PC-3 (cell line): ENCODE measurements at regions not wholly inside any gene's neighbourhood (a gene's known extent, or its start where the extent isn't known, plus 50 kb on each side); places are given as distances from the start of the nearest gene placed in this dataset.

Experiments used
- ATAC-seq: fragments of 200-7000 bp; cut with Tn5 transposase; 2 replicates; pipeline ENCODE4 v1.9.1; 2020; ENCODE audit warnings: mild to moderate bottlenecking, moderate library complexity
- BruUV-seq: library from RNA; stranded (reverse); fragments of 400-500 nt; replicated peaks from 2 replicates; lab custom pipeline; 2021; lab: Mats Ljungman, UMichigan
- CTCF ChIA-PET: fragments of 300-600 bp; sonication (Branson Sonifier 250); formaldehyde crosslinking; loops from one replicate; lab custom pipeline; 2022; ENCODE audit warnings: antibody characterized with exemption; lab: Charles Lee
- POLR2A ChIA-PET: fragments of 300-600 bp; sonication (Branson Sonifier 250); formaldehyde crosslinking; loops from one replicate; lab custom pipeline; 2022; ENCODE audit warnings: antibody characterized with exemption; ENCODE audit not compliant: unreplicated experiment; lab: Charles Lee
- DNase-seq: peaks from one replicate; pipeline ENCODE4 v3.0.0-alpha.2; 2015
- H2AFZ ChIP-seq: fragments of 300-600 bp; sonication (generic); 2 replicates; pipeline ENCODE4 v1.6.0; 2016; ENCODE audit warnings: antibody characterized with exemption, low read length
- H3F3A ChIP-seq: fragments of 300-600 bp; sonication (generic); one replicate; pipeline ENCODE4 v1.6.0; 2017; ENCODE audit warnings: antibody characterized with exemption, low read length, control low read depth, mild to moderate bottlenecking; ENCODE audit not compliant: unreplicated experiment
- H3K27ac ChIP-seq: fragments of 300-600 bp; sonication (generic); 2 replicates; pipeline ENCODE4 v1.5.1; 2016; ENCODE audit warnings: mild to moderate bottlenecking, low read length
- H3K27me3 ChIP-seq: fragments of 300-600 bp; sonication (generic); 2 replicates; pipeline ENCODE4 v1.6.1; 2016; ENCODE audit warnings: low read length, mixed read lengths
- H3K36me3 ChIP-seq: fragments of 300-600 bp; sonication (generic); 2 replicates; pipeline ENCODE4 v1.6.1; 2016; ENCODE audit warnings: low read depth, mixed run types, low read length, mixed read lengths
- H3K4me1 ChIP-seq: fragments of 300-600 bp; sonication (generic); 2 replicates; pipeline ENCODE4 v1.5.1; 2016; ENCODE audit warnings: low read length; ENCODE audit not compliant: insufficient read depth
- H3K4me2 ChIP-seq: fragments of 300-600 bp; sonication (generic); 2 replicates; pipeline ENCODE4 v1.6.0; 2016; ENCODE audit warnings: low read length
- H3K4me3 ChIP-seq: fragments of 300-600 bp; sonication (generic); 2 replicates; pipeline ENCODE4 v1.5.1; 2016; ENCODE audit warnings: mild to moderate bottlenecking, low read length, mixed read lengths
- H3K79me2 ChIP-seq: fragments of 300-600 bp; sonication (generic); 2 replicates; pipeline ENCODE4 v1.6.1; 2017; ENCODE audit warnings: low read length, mixed read lengths
- H3K9ac ChIP-seq: fragments of 300-600 bp; sonication (generic); 2 replicates; pipeline ENCODE4 v1.6.0; 2016; ENCODE audit warnings: mild to moderate bottlenecking, low read length
- H3K9me2 ChIP-seq: fragments of 300-600 bp; sonication (generic); replicated peaks from 2 replicates; pipeline ENCODE4 v1.6.1; 2016; ENCODE audit warnings: mixed run types, low read length, mixed read lengths
- H3K9me3 ChIP-seq: fragments of 300-600 bp; sonication (generic); 2 replicates; pipeline ENCODE4 v1.6.1; 2016; ENCODE audit warnings: low read length, mixed read lengths
- H4K20me1 ChIP-seq: fragments of 300-600 bp; sonication (generic); 2 replicates; pipeline ENCODE4 v1.6.1; 2016; ENCODE audit warnings: low read length, mixed read lengths
- CTCF ChIP-seq: fragments of 300-600 bp; sonication (generic); conservative IDR thresholded peaks from 2 replicates; pipeline ENCODE4 v1.5.1; 2017; ENCODE audit warnings: antibody characterized with exemption, low read depth, mild to moderate bottlenecking, low read length
- EZH2 ChIP-seq: fragments of 300-600 bp; sonication (generic); IDR thresholded peaks from one replicate; pipeline ENCODE4 v1.6.1; 2017; ENCODE audit warnings: antibody characterized with exemption, mild to moderate bottlenecking, low read length; ENCODE audit not compliant: unreplicated experiment
- EZH2phosphoT487 ChIP-seq: fragments of 300-600 bp; sonication (generic); IDR thresholded peaks from 2 replicates; pipeline ENCODE4 v1.6.1; 2018; ENCODE audit warnings: mild to moderate bottlenecking, antibody characterized with exemption, low read length, borderline replicate concordance
- intact Hi-C: fragments of 100-400 bp; cut with micrococcal nuclease; formaldehyde crosslinking; loops from 2 replicates; pipeline ENCODE4 v1.9.0; 2023

- Histone ChIP-seq H2AFZ (no peak overlapping the region), H3K9me2 (no peaks in the 10 kb centered on the region), H4K20me1 (no peaks in the 10 kb centered on the region), H3K4me1 (peaks cover 2% of the 10 kb centered on the region), H3K9me3 (no peaks in the 10 kb centered on the region), H3K4me2 (no peak overlapping the region), H3K36me3 (no peaks in the 10 kb centered on the region), H3K27me3 (no peaks in the 10 kb centered on the region), H3K4me3 (no peak overlapping the region), H3F3A (no peaks in the 10 kb centered on the region), H3K9ac (no peak overlapping the region), H3K27ac (no peak overlapping the region), H3K79me2 (no peaks in the 10 kb centered on the region)
- intact Hi-C loops: no loop called here
- ChIA-PET POLR2A (no interaction called here), CTCF (no interaction called here)
- DNase-seq (no peak), ATAC-seq (no peak)
- TF ChIP-seq CTCF: no peak
- no peak for TF ChIP-seq EZH2
- no peak for TF ChIP-seq EZH2phosphoT487
- no TSS peak for BruUV-seq
Observed at GRCh38 chr1:108028841-108029388, 63.9 kb upstream of the VAV3 start.

- ATAC-seq: no peak
- no peaks in the 10 kb centered on the region for H3K9me3 ChIP-seq
- no peak overlapping the region for H3K9ac ChIP-seq
- no peaks in the 10 kb centered on the region for H3K4me1 ChIP-seq
- CTCF ChIA-PET: no interaction called here
- no peaks in the 10 kb centered on the region for H3K79me2 ChIP-seq
- TF ChIP-seq EZH2phosphoT487 (no peak), CTCF (no peak), EZH2 (no peak)
- no peaks in the 10 kb centered on the region for H3F3A ChIP-seq
- no peak overlapping the region for H2AFZ ChIP-seq
- H4K20me1 ChIP-seq: no peaks in the 10 kb centered on the region
- H3K4me3 ChIP-seq: no peak overlapping the region
- no peaks in the 10 kb centered on the region for H3K9me2 ChIP-seq
- no peak overlapping the region for H3K27ac ChIP-seq
- no peak for DNase-seq
- BruUV-seq: no TSS peak
- POLR2A ChIA-PET: no interaction called here
- intact Hi-C loops: no loop called here
- H3K36me3 ChIP-seq: no peaks in the 10 kb centered on the region
- H3K4me2 ChIP-seq: no peak overlapping the region
- no peaks in the 10 kb centered on the region for H3K27me3 ChIP-seq
Observed at GRCh38 chr1:108027389-108027788, 62.4 kb upstream of the VAV3 start.

GRCh38 chr1:108017698-108018097, 52.7 kb upstream of the VAV3 start:
- Histone ChIP-seq H3K79me2 (no peaks in the 10 kb centered on the region), H3K36me3 (no peaks in the 10 kb centered on the region), H3K4me2 (0 out of 2 replicates have a peak overlapping the region, but pooled peaks have one; percentile 44), H3K4me3 (no peak overlapping the region), H3F3A (no peaks in the 10 kb centered on the region), H3K4me1 (peaks cover 23% of the 10 kb centered on the region), H3K27ac (no peak overlapping the region), H3K9me2 (no peaks in the 10 kb centered on the region), H3K9ac (no peak overlapping the region), H3K9me3 (no peaks in the 10 kb centered on the region), H4K20me1 (no peaks in the 10 kb centered on the region), H2AFZ (no peak overlapping the region), H3K27me3 (no peaks in the 10 kb centered on the region)
- no peak for TF ChIP-seq EZH2phosphoT487
- TF ChIP-seq CTCF: no peak
- no peak for TF ChIP-seq EZH2
- ATAC-seq: peak; percentile 70
- BruUV-seq: no TSS peak
- ChIA-PET POLR2A (interaction anchor here (0.6 kb wide), 1 partner anchor 8 kb away, joined by 10 read pairs; no protein-coding TSS in a partner anchor), CTCF (no interaction called here)
- DNase-seq: peak; percentile 64
- intact Hi-C loops: no loop called here
